ENCODE measurements at regions not wholly inside any gene's neighbourhood (a gene's known extent, or its start where the extent isn't known, plus 50 kb on each side); places are given as distances from the start of the nearest gene placed in this dataset.

DNA sequence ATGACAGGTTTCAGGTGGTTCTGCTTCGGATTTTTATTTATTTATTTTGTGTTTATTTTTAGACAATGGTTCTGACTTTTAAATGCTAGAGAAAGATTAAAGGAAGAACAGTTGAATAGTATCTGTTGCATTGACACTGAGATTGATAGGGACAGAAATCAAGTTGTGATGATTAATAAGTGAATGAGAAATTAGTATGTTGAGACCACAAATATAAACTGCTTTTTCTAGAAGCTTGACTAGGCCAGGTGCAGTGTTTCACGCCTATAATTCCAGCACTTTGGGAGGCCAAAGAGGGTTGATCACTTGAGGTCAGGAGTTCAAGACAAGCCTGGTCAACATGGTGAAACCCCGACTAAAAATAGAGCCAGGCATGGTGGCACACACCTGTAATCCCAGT is 65.1 kb upstream of the TNRC6B start:
- Histone ChIP-seq H2AFZ (ENCODE audit: low read depth, low read length, poor library complexity, severe bottlenecking) (no peak overlapping the region), H3K9ac (ENCODE audit: low read length) (no peak overlapping the region), H3K4me2 (ENCODE audit: low read length) (no peak overlapping the region), H3K4me3 (replicated peaks in 1 of 2; ENCODE audit: low read depth in 1 of 2, low read length in 2 of 2) (no peak overlapping the region), H3K9me3 (ENCODE audit: control insufficient read depth in 1 of 2, insufficient read depth in 1 of 2, low read depth in 1 of 2, low read length in 2 of 2) (no peaks in the 10 kb centered on the region), H4K20me1 (ENCODE audit: insufficient read depth) (no peaks in the 10 kb centered on the region), H3K4me1 (ENCODE audit: control insufficient read depth in 1 of 2, insufficient read depth in 2 of 2, low read length in 2 of 2) (no peaks in the 10 kb centered on the region), H3K36me3 (ENCODE audit: control insufficient read depth in 1 of 2, insufficient read depth in 2 of 2, low read length in 2 of 2) (no peaks in the 10 kb centered on the region), H3K9me2 (ENCODE audit: insufficient read depth) (no peaks in the 10 kb centered on the region), H3K27me3 (ENCODE audit: insufficient read depth, low read length) (no peaks in the 10 kb centered on the region), H3K27ac (ENCODE audit: low read depth, low read length) (no peak overlapping the region), H3K79me2 (ENCODE audit: insufficient read depth, low read length) (no peaks in the 10 kb centered on the region)
- ATAC-seq (no peak), DNase-seq (ENCODE audit: low read depth, low spot score) (no peak)
- intact Hi-C loops (cut with micrococcal nuclease), result no loop called here
- ChIA-PET RAD21 (ENCODE audit: low non-redundant PET in 1 of 2, low total read pairs in 2 of 2, uncharacterized antibody in 2 of 2, unreplicated experiment in 2 of 2) (no interaction called here), POLR2A (no interaction called here), CTCF (no interaction called here)
- TF ChIP-seq ZFX (IDR thresholded peaks at IDR 0.05) (no peak), ZNF274 (IDR thresholded peaks at IDR 0.05; ENCODE audit: low read depth, low read length) (no peak)
- BruUV-seq (replicated peaks), result no TSS peak

GRCh38 chr22:40113696-40114095 is 64.0 kb upstream of the TNRC6B start:
- intact Hi-C loops (cut with micrococcal nuclease), result no loop called here
- RAD21 ChIA-PET (ENCODE audit: low non-redundant PET in 1 of 2, low total read pairs in 2 of 2, uncharacterized antibody in 2 of 2, unreplicated experiment in 2 of 2), result no interaction called here
- no peaks in the 10 kb centered on the region for H3K9me3 ChIP-seq (ENCODE audit: control insufficient read depth in 1 of 2, insufficient read depth in 1 of 2, low read depth in 1 of 2, low read length in 2 of 2)
- H3K4me2 ChIP-seq (ENCODE audit: low read length), result no peak overlapping the region
- TF ChIP-seq EZH2 (IDR thresholded peaks at IDR 0.05) (no peak), JUND (IDR thresholded peaks at IDR 0.05) (no peak), CEBPB (IDR thresholded peaks at IDR 0.05; ENCODE audit: low read depth) (no peak), ZFX (IDR thresholded peaks at IDR 0.05) (no peak), POLR2A (IDR thresholded peaks at IDR 0.05; ENCODE audit: borderline replicate concordance, extremely low read depth, insufficient read depth, insufficient read length) (no peak), EZH2phosphoT487 (IDR thresholded peaks at IDR 0.05; ENCODE audit: borderline replicate concordance) (no peak), EGR1 (IDR thresholded peaks at IDR 0.05; ENCODE audit: low read depth) (no peak)
- TF ChIP-seq, protein P1, sequence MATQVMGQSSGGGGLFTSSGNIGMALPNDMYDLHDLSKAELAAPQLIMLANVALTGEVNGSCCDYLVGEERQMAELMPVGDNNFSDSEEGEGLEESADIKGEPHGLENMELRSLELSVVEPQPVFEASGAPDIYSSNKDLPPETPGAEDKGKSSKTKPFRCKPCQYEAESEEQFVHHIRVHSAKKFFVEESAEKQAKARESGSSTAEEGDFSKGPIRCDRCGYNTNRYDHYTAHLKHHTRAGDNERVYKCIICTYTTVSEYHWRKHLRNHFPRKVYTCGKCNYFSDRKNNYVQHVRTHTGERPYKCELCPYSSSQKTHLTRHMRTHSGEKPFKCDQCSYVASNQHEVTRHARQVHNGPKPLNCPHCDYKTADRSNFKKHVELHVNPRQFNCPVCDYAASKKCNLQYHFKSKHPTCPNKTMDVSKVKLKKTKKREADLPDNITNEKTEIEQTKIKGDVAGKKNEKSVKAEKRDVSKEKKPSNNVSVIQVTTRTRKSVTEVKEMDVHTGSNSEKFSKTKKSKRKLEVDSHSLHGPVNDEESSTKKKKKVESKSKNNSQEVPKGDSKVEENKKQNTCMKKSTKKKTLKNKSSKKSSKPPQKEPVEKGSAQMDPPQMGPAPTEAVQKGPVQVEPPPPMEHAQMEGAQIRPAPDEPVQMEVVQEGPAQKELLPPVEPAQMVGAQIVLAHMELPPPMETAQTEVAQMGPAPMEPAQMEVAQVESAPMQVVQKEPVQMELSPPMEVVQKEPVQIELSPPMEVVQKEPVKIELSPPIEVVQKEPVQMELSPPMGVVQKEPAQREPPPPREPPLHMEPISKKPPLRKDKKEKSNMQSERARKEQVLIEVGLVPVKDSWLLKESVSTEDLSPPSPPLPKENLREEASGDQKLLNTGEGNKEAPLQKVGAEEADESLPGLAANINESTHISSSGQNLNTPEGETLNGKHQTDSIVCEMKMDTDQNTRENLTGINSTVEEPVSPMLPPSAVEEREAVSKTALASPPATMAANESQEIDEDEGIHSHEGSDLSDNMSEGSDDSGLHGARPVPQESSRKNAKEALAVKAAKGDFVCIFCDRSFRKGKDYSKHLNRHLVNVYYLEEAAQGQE (IDR thresholded peaks at IDR 0.05; ENCODE audit: low read depth), result no peak
- TF ChIP-seq, protein P2, sequence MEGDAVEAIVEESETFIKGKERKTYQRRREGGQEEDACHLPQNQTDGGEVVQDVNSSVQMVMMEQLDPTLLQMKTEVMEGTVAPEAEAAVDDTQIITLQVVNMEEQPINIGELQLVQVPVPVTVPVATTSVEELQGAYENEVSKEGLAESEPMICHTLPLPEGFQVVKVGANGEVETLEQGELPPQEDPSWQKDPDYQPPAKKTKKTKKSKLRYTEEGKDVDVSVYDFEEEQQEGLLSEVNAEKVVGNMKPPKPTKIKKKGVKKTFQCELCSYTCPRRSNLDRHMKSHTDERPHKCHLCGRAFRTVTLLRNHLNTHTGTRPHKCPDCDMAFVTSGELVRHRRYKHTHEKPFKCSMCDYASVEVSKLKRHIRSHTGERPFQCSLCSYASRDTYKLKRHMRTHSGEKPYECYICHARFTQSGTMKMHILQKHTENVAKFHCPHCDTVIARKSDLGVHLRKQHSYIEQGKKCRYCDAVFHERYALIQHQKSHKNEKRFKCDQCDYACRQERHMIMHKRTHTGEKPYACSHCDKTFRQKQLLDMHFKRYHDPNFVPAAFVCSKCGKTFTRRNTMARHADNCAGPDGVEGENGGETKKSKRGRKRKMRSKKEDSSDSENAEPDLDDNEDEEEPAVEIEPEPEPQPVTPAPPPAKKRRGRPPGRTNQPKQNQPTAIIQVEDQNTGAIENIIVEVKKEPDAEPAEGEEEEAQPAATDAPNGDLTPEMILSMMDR (IDR thresholded peaks at IDR 0.05 in 2 of 3, conservative IDR thresholded peaks at IDR 0.05 in 1 of 3; ENCODE audit: borderline replicate concordance in 1 of 3, insufficient read depth in 1 of 3, low read depth in 2 of 3, low read length in 2 of 3), result no peak
- no peaks in the 10 kb centered on the region for H4K20me1 ChIP-seq (ENCODE audit: insufficient read depth)
- POLR2A ChIA-PET, result no interaction called here
- H3K4me1 ChIP-seq (ENCODE audit: control insufficient read depth in 1 of 2, insufficient read depth in 2 of 2, low read length in 2 of 2), result no peaks in the 10 kb centered on the region
- H3K9me2 ChIP-seq (ENCODE audit: insufficient read depth), result no peaks in the 10 kb centered on the region
- H2AFZ ChIP-seq (ENCODE audit: low read depth, low read length, poor library complexity, severe bottlenecking), result no peak overlapping the region
- H3K27ac ChIP-seq (ENCODE audit: low read depth, low read length), result no peak overlapping the region
- CTCF ChIA-PET, result no interaction called here
- no peak overlapping the region for H3K9ac ChIP-seq (ENCODE audit: low read length)
- no peaks in the 10 kb centered on the region for H3K36me3 ChIP-seq (ENCODE audit: control insufficient read depth in 1 of 2, insufficient read depth in 2 of 2, low read length in 2 of 2)
- no peaks in the 10 kb centered on the region for H3K27me3 ChIP-seq (ENCODE audit: insufficient read depth, low read length)
- no TSS peak for BruUV-seq (replicated peaks)
- ATAC-seq, result no peak
- no peaks in the 10 kb centered on the region for H3K79me2 ChIP-seq (ENCODE audit: insufficient read depth, low read length)
- no peak overlapping the region for H3K4me3 ChIP-seq (replicated peaks in 1 of 2; ENCODE audit: low read depth in 1 of 2, low read length in 2 of 2)
- no peak for DNase-seq (ENCODE audit: low read depth, low spot score)
